Naive thymus-derived CD4-positive, alpha-beta T cell (primary cell): ENCODE measurements at regions not wholly inside any gene's neighbourhood (a gene's known extent, or its start where the extent isn't known, plus 50 kb on each side); places are given as distances from the start of the nearest gene placed in this dataset.

Source experiments
- ATAC-seq: fragments of 150-1000 bp; cut with Tn5 transposase; 2 replicates; pipeline ENCODE4 v1.10.0; 2021; ENCODE audit warnings: mild to moderate bottlenecking, moderate library complexity
- CTCF ChIA-PET: fragments of 350-600 bp; sonication (Branson Sonifier 250); formaldehyde crosslinking; loops from one replicate; lab custom pipeline; 2021; ENCODE audit warnings: antibody characterized with exemption; lab: Charles Lee
- POLR2A ChIA-PET: fragments of 350-600 bp; sonication (Branson Sonifier 250); formaldehyde crosslinking; loops from one replicate; lab custom pipeline; 2021; ENCODE audit warnings: antibody characterized with exemption, inconsistent platforms; lab: Charles Lee
- DNase-seq, 9 donors: peaks; one replicate each; pipeline versions ENCODE4 v3.0.0 to v3.0.0-alpha.2; 2020 to 2022; ENCODE audit warnings: mixed read lengths in 1 of 9
- H3K27ac ChIP-seq: one replicate; pipeline ENCODE4 v1.7.0; 2013; ENCODE audit warnings: mild to moderate bottlenecking, low read depth, low read length, moderate library complexity
- H3K27me3 ChIP-seq, 2 donors: one replicate each; pipeline ENCODE4 v1.7.0; 2013; ENCODE audit warnings: low read length in 2 of 2, mild to moderate bottlenecking in 2 of 2, moderate library complexity in 2 of 2; ENCODE audit not compliant: control insufficient read depth in 2 of 2, insufficient read depth in 2 of 2
- H3K36me3 ChIP-seq, 3 experiments: 1 replicate in 2 of 3; 2 replicates in 1 of 3; pipeline ENCODE4 v1.7.0; 2013; ENCODE audit warnings: low read length in 3 of 3, mild to moderate bottlenecking in 3 of 3, moderate library complexity in 1 of 3; ENCODE audit not compliant: insufficient read depth in 3 of 3, control insufficient read depth in 2 of 3
- H3K4me1 ChIP-seq, 2 donors: one replicate each; pipeline ENCODE4 v1.7.0; 2013; ENCODE audit warnings: low read length in 2 of 2, mild to moderate bottlenecking in 2 of 2, moderate library complexity in 1 of 2; ENCODE audit not compliant: control insufficient read depth in 2 of 2, insufficient read depth in 2 of 2
- H3K4me3 ChIP-seq: 2 replicates; pipeline ENCODE4 v1.7.0; 2013; ENCODE audit warnings: mild to moderate bottlenecking, low read length
- H3K9me3 ChIP-seq, 3 experiments: 1 replicate in 2 of 3; 2 replicates in 1 of 3; pipeline ENCODE4 v1.7.0; 2013; ENCODE audit warnings: low read length in 3 of 3; ENCODE audit not compliant: control insufficient read depth in 2 of 3
- H3K27ac Mint-ChIP-seq, 9 donors: one replicate each; pipeline ENCODE4 v1.8.0; 2020 to 2022; ENCODE audit warnings: mixed read lengths in 9 of 9, mild to moderate bottlenecking in 8 of 9, moderate library complexity in 5 of 9, inconsistent platforms in 2 of 9
- H3K27me3 Mint-ChIP-seq, 5 donors: one replicate each; pipeline ENCODE4 v1.8.0; 2021 to 2022; ENCODE audit warnings: mixed read lengths in 5 of 5, mild to moderate bottlenecking in 1 of 5
- H3K36me3 Mint-ChIP-seq, 5 donors: one replicate each; pipeline ENCODE4 v1.8.0; 2020 to 2022; ENCODE audit warnings: mixed read lengths in 5 of 5, mild to moderate bottlenecking in 3 of 5, inconsistent platforms in 1 of 5
- H3K4me1 Mint-ChIP-seq, 7 donors: one replicate each; pipeline ENCODE4 v1.8.0; 2020 to 2022; ENCODE audit warnings: mixed read lengths in 7 of 7, mild to moderate bottlenecking in 3 of 7, inconsistent platforms in 1 of 7
- H3K4me3 Mint-ChIP-seq, 10 donors: one replicate each; pipeline ENCODE4 v1.8.0; 2020 to 2022; ENCODE audit warnings: mild to moderate bottlenecking in 10 of 10, mixed read lengths in 10 of 10, moderate library complexity in 6 of 10, inconsistent platforms in 2 of 10
- H3K9me3 Mint-ChIP-seq, 11 donors: one replicate each; pipeline ENCODE4 v1.8.0; 2020 to 2022; ENCODE audit warnings: mixed read lengths in 11 of 11, mild to moderate bottlenecking in 4 of 11, inconsistent platforms in 1 of 11, moderate library complexity in 1 of 11
- intact Hi-C, 2 donors: fragments of 100-400 bp; cut with micrococcal nuclease; formaldehyde crosslinking; loops; one replicate each; pipeline ENCODE4 v1.15.1; 2023

GRCh38 chr5:118545470-118545869, 442.9 kb downstream of the DTWD2 start:
- H3K36me3 Mint-ChIP-seq = no peaks in the 10 kb centered on the region
- H3K27me3 Mint-ChIP-seq = peaks cover 0 to 8% (median 0%) of the 10 kb centered on the region in 5 donors
- Histone ChIP-seq H3K27me3 (no peaks in the 10 kb centered on the region), H3K4me1 (no peaks in the 10 kb centered on the region), H3K27ac (no peak overlapping the region), H3K4me3 (no peak overlapping the region), H3K36me3 (no peaks in the 10 kb centered on the region), H3K9me3 (no peaks in the 10 kb centered on the region)
- intact Hi-C loops = no loop called here
- DNase-seq = no peak
- H3K4me3 Mint-ChIP-seq = no peak overlapping the region
- no peak for ATAC-seq
- peak overlapping the region in 1 of 9 donors; percentile 4 for H3K27ac Mint-ChIP-seq
- H3K9me3 Mint-ChIP-seq = peaks cover 0 to 4% (median 0%) of the 10 kb centered on the region in 11 donors
- ChIA-PET CTCF (no interaction called here), POLR2A (no interaction called here)
- no peaks in the 10 kb centered on the region for H3K4me1 Mint-ChIP-seq

- Histone ChIP-seq H3K27me3 (no peaks in the 10 kb centered on the region), H3K9me3 (no peaks in the 10 kb centered on the region), H3K27ac (no peak overlapping the region), H3K36me3 (no peaks in the 10 kb centered on the region), H3K4me1 (no peaks in the 10 kb centered on the region), H3K4me3 (no peak overlapping the region)
- ChIA-PET CTCF (no interaction called here), POLR2A (no interaction called here)
- intact Hi-C loops = no loop called here
- peak overlapping the region in 1 of 9 donors; percentile 4 for H3K27ac Mint-ChIP-seq
- peaks cover 0 to 4% (median 0%) of the 10 kb centered on the region in 11 donors for H3K9me3 Mint-ChIP-seq
- no peaks in the 10 kb centered on the region for H3K4me1 Mint-ChIP-seq
- no peak overlapping the region for H3K4me3 Mint-ChIP-seq
- no peaks in the 10 kb centered on the region for H3K36me3 Mint-ChIP-seq
- no peak for DNase-seq
- ATAC-seq = no peak
- peaks cover 0 to 8% (median 0%) of the 10 kb centered on the region in 5 donors for H3K27me3 Mint-ChIP-seq
Measured at GRCh38 chr5:118544887-118545449, 443.4 kb downstream of the DTWD2 start.

- intact Hi-C loops = no loop called here
- no peak for ATAC-seq
- POLR2A ChIA-PET = no interaction called here
- H3K4me1 Mint-ChIP-seq = no peaks in the 10 kb centered on the region
- peaks cover 0 to 10% (median 0%) of the 10 kb centered on the region in 11 donors for H3K9me3 Mint-ChIP-seq
- CTCF ChIA-PET = no interaction called here
- no peaks in the 10 kb centered on the region for H3K9me3 ChIP-seq
- no peak overlapping the region for H3K4me3 ChIP-seq
- H3K27me3 Mint-ChIP-seq = no peaks in the 10 kb centered on the region
- H3K36me3 Mint-ChIP-seq = no peaks in the 10 kb centered on the region
- H3K4me3 Mint-ChIP-seq = no peak overlapping the region
- no peak overlapping the region for H3K27ac Mint-ChIP-seq
- no peak overlapping the region for H3K27ac ChIP-seq
- no peaks in the 10 kb centered on the region for H3K4me1 ChIP-seq
- no peaks in the 10 kb centered on the region for H3K36me3 ChIP-seq
- no peaks in the 10 kb centered on the region for H3K27me3 ChIP-seq
- DNase-seq = no peak
Measured at GRCh38 chr5:118533923-118534322, 454.4 kb downstream of the DTWD2 start.

- Mint-ChIP-seq H3K36me3 (no peaks in the 10 kb centered on the region), H3K4me1 (no peaks in the 10 kb centered on the region), H3K27me3 (peaks cover 0 to 2% (median 0%) of the 10 kb centered on the region in 5 donors), H3K4me3 (no peak overlapping the region), H3K27ac (no peak overlapping the region), H3K9me3 (peaks cover 0 to 10% (median 0%) of the 10 kb centered on the region in 11 donors)
- H3K4me3 ChIP-seq = no peak overlapping the region
- ChIA-PET CTCF (no interaction called here), POLR2A (no interaction called here)
- H3K9me3 ChIP-seq = no peaks in the 10 kb centered on the region
- no peak overlapping the region for H3K27ac ChIP-seq
- no peak for DNase-seq
- H3K27me3 ChIP-seq = no peaks in the 10 kb centered on the region
- no peak for ATAC-seq
- no peaks in the 10 kb centered on the region for H3K36me3 ChIP-seq
- no peaks in the 10 kb centered on the region for H3K4me1 ChIP-seq
- intact Hi-C loops = no loop called here
Measured at GRCh38 chr5:118533156-118533555, 455.2 kb downstream of the DTWD2 start.

GRCh38 chr5:118531276-118531675, 457.1 kb downstream of the DTWD2 start:
- Histone ChIP-seq H3K27me3 (no peaks in the 10 kb centered on the region), H3K9me3 (no peaks in the 10 kb centered on the region), H3K4me3 (no peak overlapping the region), H3K36me3 (no peaks in the 10 kb centered on the region), H3K4me1 (no peaks in the 10 kb centered on the region), H3K27ac (no peak overlapping the region)
- ATAC-seq = no peak
- intact Hi-C loops = no loop called here
- no peaks in the 10 kb centered on the region for H3K4me1 Mint-ChIP-seq
- H3K36me3 Mint-ChIP-seq = no peaks in the 10 kb centered on the region
- H3K9me3 Mint-ChIP-seq = peaks cover 0 to 7% (median 0%) of the 10 kb centered on the region in 11 donors
- H3K27ac Mint-ChIP-seq = no peak overlapping the region
- CTCF ChIA-PET = no interaction called here
- DNase-seq = no peak
- no peak overlapping the region for H3K4me3 Mint-ChIP-seq
- H3K27me3 Mint-ChIP-seq = peaks cover 0 to 3% (median 0%) of the 10 kb centered on the region in 5 donors
- POLR2A ChIA-PET = no interaction called here

- Mint-ChIP-seq H3K27me3 (peaks cover 0 to 6% (median 0%) of the 10 kb centered on the region in 5 donors), H3K27ac (no peak overlapping the region), H3K9me3 (peaks cover 0 to 5% (median 0%) of the 10 kb centered on the region in 11 donors), H3K4me3 (no peak overlapping the region), H3K4me1 (no peaks in the 10 kb centered on the region), H3K36me3 (no peaks in the 10 kb centered on the region)
- Histone ChIP-seq H3K9me3 (no peaks in the 10 kb centered on the region), H3K36me3 (no peaks in the 10 kb centered on the region), H3K27ac (no peak overlapping the region), H3K27me3 (no peaks in the 10 kb centered on the region), H3K4me3 (no peak overlapping the region), H3K4me1 (no peaks in the 10 kb centered on the region)
- ChIA-PET CTCF (no interaction called here), POLR2A (no interaction called here)
- DNase-seq (no peak), ATAC-seq (no peak)
- intact Hi-C loops = no loop called here
Measured at GRCh38 chr5:118529361-118530144, 458.8 kb downstream of the DTWD2 start.

- no peak overlapping the region for H3K27ac Mint-ChIP-seq
- intact Hi-C loops = no loop called here
- H3K4me1 ChIP-seq = no peaks in the 10 kb centered on the region
- no peaks in the 10 kb centered on the region for H3K36me3 Mint-ChIP-seq
- no peak overlapping the region for H3K4me3 Mint-ChIP-seq
- no peaks in the 10 kb centered on the region for H3K4me1 Mint-ChIP-seq
- CTCF ChIA-PET = no interaction called here
- no peaks in the 10 kb centered on the region for H3K9me3 ChIP-seq
- no peak overlapping the region for H3K4me3 ChIP-seq
- peaks cover 0 to 4% (median 0%) of the 10 kb centered on the region in 11 donors for H3K9me3 Mint-ChIP-seq
- POLR2A ChIA-PET = no interaction called here
- no peak overlapping the region for H3K27ac ChIP-seq
- ATAC-seq (no peak), DNase-seq (no peak)
- H3K36me3 ChIP-seq = no peaks in the 10 kb centered on the region
- peaks cover 0 to 12% (median 5%) of the 10 kb centered on the region in 5 donors for H3K27me3 Mint-ChIP-seq
- no peaks in the 10 kb centered on the region for H3K27me3 ChIP-seq
Measured at GRCh38 chr5:118522626-118523025, 465.7 kb downstream of the DTWD2 start.
